ENCODE measurements at regions not wholly inside any gene's neighbourhood (a gene's known extent, or its start where the extent isn't known, plus 50 kb on each side); places are given as distances from the start of the nearest gene placed in this dataset.

GRCh38 chr2:136395582-136395981, 277.6 kb upstream of the CXCR4 start:
- no peak for TF ChIP-seq TARDBP (IDR thresholded peaks at IDR 0.05)
- TF ChIP-seq L3MBTL2 (conservative IDR thresholded peaks at IDR 0.05): no peak

Measured in HEK293T (cell line).